ENCODE measurements at regions not wholly inside any gene's neighbourhood (a gene's known extent, or its start where the extent isn't known, plus 50 kb on each side); places are given as distances from the start of the nearest gene placed in this dataset.

- Histone ChIP-seq H3K9me3 (ENCODE audit: control insufficient read depth, insufficient read depth, low read length) (no peaks in the 10 kb centered on the region), H3K4me1 (ENCODE audit: control insufficient read depth, low read length) (no peaks in the 10 kb centered on the region), H4K20me1 (ENCODE audit: control insufficient read depth, insufficient read depth, low read depth, low read length) (no peaks in the 10 kb centered on the region), H3K36me3 (ENCODE audit: control insufficient read depth, low read length) (no peaks in the 10 kb centered on the region), H3K27me3 (ENCODE audit: control insufficient read depth, low read length) (no peaks in the 10 kb centered on the region), H3K4me3 (ENCODE audit: low read length) (no peak overlapping the region), H3F3A (ENCODE audit: control insufficient read depth, insufficient read depth) (no peaks in the 10 kb centered on the region), H3K4me2 (ENCODE audit: low read length) (no peak overlapping the region), H3K27ac (ENCODE audit: low read depth, low read length) (no peak overlapping the region), H3K79me2 (ENCODE audit: control insufficient read depth, low read length) (no peaks in the 10 kb centered on the region), H3K9me2 (replicated peaks; ENCODE audit: control insufficient read depth, low read length) (no peaks in the 10 kb centered on the region)
- no peak for TF ChIP-seq CTCF (IDR thresholded peaks at IDR 0.05; ENCODE audit: low read depth, low read length, poor library complexity, severe bottlenecking)
- no peak for TF ChIP-seq EZH2phosphoT487 (IDR thresholded peaks at IDR 0.05; ENCODE audit: borderline replicate concordance, low read length)
Observed at GRCh38 chr9:95784318-95784717, 91.2 kb upstream of the ERCC6L2 start.

GRCh38 chr9:95783426-95783975, 92.0 kb upstream of the ERCC6L2 start:
- Histone ChIP-seq H3K27ac (ENCODE audit: low read depth, low read length) (no peak overlapping the region), H3K4me2 (ENCODE audit: low read length) (no peak overlapping the region), H4K20me1 (ENCODE audit: control insufficient read depth, insufficient read depth, low read depth, low read length) (no peaks in the 10 kb centered on the region), H3F3A (ENCODE audit: control insufficient read depth, insufficient read depth) (no peaks in the 10 kb centered on the region), H3K4me3 (ENCODE audit: low read length) (no peak overlapping the region), H3K9me2 (replicated peaks; ENCODE audit: control insufficient read depth, low read length) (no peaks in the 10 kb centered on the region), H3K27me3 (ENCODE audit: control insufficient read depth, low read length) (no peaks in the 10 kb centered on the region), H3K79me2 (ENCODE audit: control insufficient read depth, low read length) (no peaks in the 10 kb centered on the region), H3K9me3 (ENCODE audit: control insufficient read depth, insufficient read depth, low read length) (no peaks in the 10 kb centered on the region), H3K4me1 (ENCODE audit: control insufficient read depth, low read length) (no peaks in the 10 kb centered on the region), H3K36me3 (ENCODE audit: control insufficient read depth, low read length) (no peaks in the 10 kb centered on the region)
- no peak for TF ChIP-seq CTCF (IDR thresholded peaks at IDR 0.05; ENCODE audit: low read depth, low read length, poor library complexity, severe bottlenecking)

GRCh38 chr9:95780751-95781150, 94.7 kb upstream of the ERCC6L2 start:
- Histone ChIP-seq H3K9me2 (replicated peaks; ENCODE audit: control insufficient read depth, low read length) (no peaks in the 10 kb centered on the region), H4K20me1 (ENCODE audit: control insufficient read depth, insufficient read depth, low read depth, low read length) (no peaks in the 10 kb centered on the region), H3K4me1 (ENCODE audit: control insufficient read depth, low read length) (no peaks in the 10 kb centered on the region), H3K4me3 (ENCODE audit: low read length) (no peak overlapping the region), H3K79me2 (ENCODE audit: control insufficient read depth, low read length) (no peaks in the 10 kb centered on the region), H3K36me3 (ENCODE audit: control insufficient read depth, low read length) (no peaks in the 10 kb centered on the region), H3F3A (ENCODE audit: control insufficient read depth, insufficient read depth) (no peaks in the 10 kb centered on the region), H3K4me2 (ENCODE audit: low read length) (no peak overlapping the region), H3K27me3 (ENCODE audit: control insufficient read depth, low read length) (0 out of 2 replicates have a peak, but pooled peaks cover 3% of the 10 kb centered on the region), H3K27ac (ENCODE audit: low read depth, low read length) (no peak overlapping the region), H3K9me3 (ENCODE audit: control insufficient read depth, insufficient read depth, low read length) (no peaks in the 10 kb centered on the region)
- no peak for TF ChIP-seq EZH2phosphoT487 (IDR thresholded peaks at IDR 0.05; ENCODE audit: borderline replicate concordance, low read length)
- no peak for TF ChIP-seq CTCF (IDR thresholded peaks at IDR 0.05; ENCODE audit: low read depth, low read length, poor library complexity, severe bottlenecking)
